ENCODE measurements at regions not wholly inside any gene's neighbourhood (a gene's known extent, or its start where the extent isn't known, plus 50 kb on each side); places are given as distances from the start of the nearest gene placed in this dataset.

DNA sequence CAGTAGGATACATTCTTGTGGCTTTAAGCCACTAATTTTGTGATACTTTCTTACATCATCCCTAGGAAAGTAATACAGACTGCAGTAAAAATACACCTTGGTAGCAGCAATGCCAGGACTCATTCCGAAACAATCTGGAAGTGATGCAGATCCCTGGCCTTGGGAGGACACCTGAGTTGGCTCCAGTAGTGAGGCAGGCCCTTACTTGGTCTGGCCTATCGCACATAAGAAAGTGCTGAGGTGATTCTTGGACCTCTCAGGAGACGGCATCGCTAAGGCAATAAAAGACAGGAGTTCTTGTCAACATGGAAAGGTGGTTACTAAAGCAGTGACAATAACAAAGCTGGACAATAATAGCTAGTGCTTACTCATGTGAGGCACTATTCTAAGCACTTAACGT lies 126.5 kb downstream of the SUCNR1 start:
- no peak for DNase-seq (ENCODE audit: low spot score)
- Mint-ChIP-seq H3K27me3 (ENCODE audit: low read depth) (no peaks in the 10 kb centered on the region), H3K27ac (no peak overlapping the region), H3K36me3 (no peaks in the 10 kb centered on the region), H3K9me3 (no peaks in the 10 kb centered on the region), H3K4me1 (no peaks in the 10 kb centered on the region), H3K4me3 (no peak overlapping the region)
- ChIA-PET CTCF (no interaction called here), POLR2A (no interaction called here)
- no peak for ATAC-seq
- no peak for TF ChIP-seq E2F4 (CRISPR knock-in tag; IDR thresholded peaks at IDR 0.05; ENCODE audit: borderline replicate concordance, low read depth)
- TF ChIP-seq USF1 (CRISPR knock-in tag; IDR thresholded peaks at IDR 0.05), result no peak
- no peak for TF ChIP-seq ZNF219 (CRISPR knock-in tag; IDR thresholded peaks at IDR 0.05; ENCODE audit: borderline replicate concordance)
- TF ChIP-seq CDX4 (CRISPR knock-in tag; IDR thresholded peaks at IDR 0.05; ENCODE audit: borderline replicate concordance), result no peak
- TF ChIP-seq ZNF138 (CRISPR knock-in tag; conservative IDR thresholded peaks at IDR 0.05), result no peak
- TF ChIP-seq, protein P1, sequence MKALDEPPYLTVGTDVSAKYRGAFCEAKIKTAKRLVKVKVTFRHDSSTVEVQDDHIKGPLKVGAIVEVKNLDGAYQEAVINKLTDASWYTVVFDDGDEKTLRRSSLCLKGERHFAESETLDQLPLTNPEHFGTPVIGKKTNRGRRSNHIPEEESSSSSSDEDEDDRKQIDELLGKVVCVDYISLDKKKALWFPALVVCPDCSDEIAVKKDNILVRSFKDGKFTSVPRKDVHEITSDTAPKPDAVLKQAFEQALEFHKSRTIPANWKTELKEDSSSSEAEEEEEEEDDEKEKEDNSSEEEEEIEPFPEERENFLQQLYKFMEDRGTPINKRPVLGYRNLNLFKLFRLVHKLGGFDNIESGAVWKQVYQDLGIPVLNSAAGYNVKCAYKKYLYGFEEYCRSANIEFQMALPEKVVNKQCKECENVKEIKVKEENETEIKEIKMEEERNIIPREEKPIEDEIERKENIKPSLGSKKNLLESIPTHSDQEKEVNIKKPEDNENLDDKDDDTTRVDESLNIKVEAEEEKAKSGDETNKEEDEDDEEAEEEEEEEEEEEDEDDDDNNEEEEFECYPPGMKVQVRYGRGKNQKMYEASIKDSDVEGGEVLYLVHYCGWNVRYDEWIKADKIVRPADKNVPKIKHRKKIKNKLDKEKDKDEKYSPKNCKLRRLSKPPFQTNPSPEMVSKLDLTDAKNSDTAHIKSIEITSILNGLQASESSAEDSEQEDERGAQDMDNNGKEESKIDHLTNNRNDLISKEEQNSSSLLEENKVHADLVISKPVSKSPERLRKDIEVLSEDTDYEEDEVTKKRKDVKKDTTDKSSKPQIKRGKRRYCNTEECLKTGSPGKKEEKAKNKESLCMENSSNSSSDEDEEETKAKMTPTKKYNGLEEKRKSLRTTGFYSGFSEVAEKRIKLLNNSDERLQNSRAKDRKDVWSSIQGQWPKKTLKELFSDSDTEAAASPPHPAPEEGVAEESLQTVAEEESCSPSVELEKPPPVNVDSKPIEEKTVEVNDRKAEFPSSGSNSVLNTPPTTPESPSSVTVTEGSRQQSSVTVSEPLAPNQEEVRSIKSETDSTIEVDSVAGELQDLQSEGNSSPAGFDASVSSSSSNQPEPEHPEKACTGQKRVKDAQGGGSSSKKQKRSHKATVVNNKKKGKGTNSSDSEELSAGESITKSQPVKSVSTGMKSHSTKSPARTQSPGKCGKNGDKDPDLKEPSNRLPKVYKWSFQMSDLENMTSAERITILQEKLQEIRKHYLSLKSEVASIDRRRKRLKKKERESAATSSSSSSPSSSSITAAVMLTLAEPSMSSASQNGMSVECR (CRISPR knock-in tag; IDR thresholded peaks at IDR 0.05; ENCODE audit: borderline replicate concordance), result no peak
- TF ChIP-seq, protein P2, sequence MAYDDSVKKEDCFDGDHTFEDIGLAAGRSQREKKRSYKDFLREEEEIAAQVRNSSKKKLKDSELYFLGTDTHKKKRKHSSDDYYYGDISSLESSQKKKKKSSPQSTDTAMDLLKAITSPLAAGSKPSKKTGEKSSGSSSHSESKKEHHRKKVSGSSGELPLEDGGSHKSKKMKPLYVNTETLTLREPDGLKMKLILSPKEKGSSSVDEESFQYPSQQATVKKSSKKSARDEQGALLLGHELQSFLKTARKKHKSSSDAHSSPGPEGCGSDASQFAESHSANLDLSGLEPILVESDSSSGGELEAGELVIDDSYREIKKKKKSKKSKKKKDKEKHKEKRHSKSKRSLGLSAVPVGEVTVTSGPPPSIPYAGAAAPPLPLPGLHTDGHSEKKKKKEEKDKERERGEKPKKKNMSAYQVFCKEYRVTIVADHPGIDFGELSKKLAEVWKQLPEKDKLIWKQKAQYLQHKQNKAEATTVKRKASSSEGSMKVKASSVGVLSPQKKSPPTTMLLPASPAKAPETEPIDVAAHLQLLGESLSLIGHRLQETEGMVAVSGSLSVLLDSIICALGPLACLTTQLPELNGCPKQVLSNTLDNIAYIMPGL (CRISPR knock-in tag; IDR thresholded peaks at IDR 0.05), result no peak
- TF ChIP-seq GTF2I (CRISPR knock-in tag; conservative IDR thresholded peaks at IDR 0.05), result no peak
- TF ChIP-seq, protein P3, sequence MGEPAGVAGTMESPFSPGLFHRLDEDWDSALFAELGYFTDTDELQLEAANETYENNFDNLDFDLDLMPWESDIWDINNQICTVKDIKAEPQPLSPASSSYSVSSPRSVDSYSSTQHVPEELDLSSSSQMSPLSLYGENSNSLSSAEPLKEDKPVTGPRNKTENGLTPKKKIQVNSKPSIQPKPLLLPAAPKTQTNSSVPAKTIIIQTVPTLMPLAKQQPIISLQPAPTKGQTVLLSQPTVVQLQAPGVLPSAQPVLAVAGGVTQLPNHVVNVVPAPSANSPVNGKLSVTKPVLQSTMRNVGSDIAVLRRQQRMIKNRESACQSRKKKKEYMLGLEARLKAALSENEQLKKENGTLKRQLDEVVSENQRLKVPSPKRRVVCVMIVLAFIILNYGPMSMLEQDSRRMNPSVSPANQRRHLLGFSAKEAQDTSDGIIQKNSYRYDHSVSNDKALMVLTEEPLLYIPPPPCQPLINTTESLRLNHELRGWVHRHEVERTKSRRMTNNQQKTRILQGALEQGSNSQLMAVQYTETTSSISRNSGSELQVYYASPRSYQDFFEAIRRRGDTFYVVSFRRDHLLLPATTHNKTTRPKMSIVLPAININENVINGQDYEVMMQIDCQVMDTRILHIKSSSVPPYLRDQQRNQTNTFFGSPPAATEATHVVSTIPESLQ (CRISPR knock-in tag; IDR thresholded peaks at IDR 0.05), result no peak
- TF ChIP-seq AFF4 (CRISPR knock-in tag; IDR thresholded peaks at IDR 0.05; ENCODE audit: borderline replicate concordance), result no peak
- no peak for TF ChIP-seq FOXK1 (CRISPR knock-in tag; IDR thresholded peaks at IDR 0.05)
- no peak for TF ChIP-seq HMGA2 (CRISPR knock-in tag; IDR thresholded peaks at IDR 0.05)
- TF ChIP-seq, protein P4, sequence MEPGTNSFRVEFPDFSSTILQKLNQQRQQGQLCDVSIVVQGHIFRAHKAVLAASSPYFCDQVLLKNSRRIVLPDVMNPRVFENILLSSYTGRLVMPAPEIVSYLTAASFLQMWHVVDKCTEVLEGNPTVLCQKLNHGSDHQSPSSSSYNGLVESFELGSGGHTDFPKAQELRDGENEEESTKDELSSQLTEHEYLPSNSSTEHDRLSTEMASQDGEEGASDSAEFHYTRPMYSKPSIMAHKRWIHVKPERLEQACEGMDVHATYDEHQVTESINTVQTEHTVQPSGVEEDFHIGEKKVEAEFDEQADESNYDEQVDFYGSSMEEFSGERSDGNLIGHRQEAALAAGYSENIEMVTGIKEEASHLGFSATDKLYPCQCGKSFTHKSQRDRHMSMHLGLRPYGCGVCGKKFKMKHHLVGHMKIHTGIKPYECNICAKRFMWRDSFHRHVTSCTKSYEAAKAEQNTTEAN (CRISPR knock-in tag; IDR thresholded peaks at IDR 0.05), result no peak
- TF ChIP-seq ZNF232 (CRISPR knock-in tag; IDR thresholded peaks at IDR 0.05), result no peak
- no peak for TF ChIP-seq ZNF121 (CRISPR knock-in tag; IDR thresholded peaks at IDR 0.05)
- no peak for TF ChIP-seq TEAD1 (CRISPR knock-in tag; IDR thresholded peaks at IDR 0.05)
- TF ChIP-seq OVOL2 (CRISPR knock-in tag; IDR thresholded peaks at IDR 0.05; ENCODE audit: borderline replicate concordance), result no peak
- TF ChIP-seq, protein P5, sequence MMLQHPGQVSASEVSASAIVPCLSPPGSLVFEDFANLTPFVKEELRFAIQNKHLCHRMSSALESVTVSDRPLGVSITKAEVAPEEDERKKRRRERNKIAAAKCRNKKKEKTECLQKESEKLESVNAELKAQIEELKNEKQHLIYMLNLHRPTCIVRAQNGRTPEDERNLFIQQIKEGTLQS (CRISPR knock-in tag; conservative IDR thresholded peaks at IDR 0.05), result no peak
- TF ChIP-seq ELF4 (CRISPR knock-in tag; IDR thresholded peaks at IDR 0.05; ENCODE audit: low read depth), result no peak
- no peak for TF ChIP-seq NR2C2 (CRISPR knock-in tag; IDR thresholded peaks at IDR 0.05)
